Glutamatergic neuron (in vitro differentiated cells): ENCODE measurements at regions not wholly inside any gene's neighbourhood (a gene's known extent, or its start where the extent isn't known, plus 50 kb on each side); places are given as distances from the start of the nearest gene placed in this dataset.
"Not testable (repeated sequence)": the region's sequence is repeated elsewhere in the genome, so short reads cannot be mapped to it uniquely, and the experiment has no call there.

Experiments
- DNase-seq: peaks from one replicate; pipeline ENCODE4 v3.0.0; 2022
- H3K27ac Mint-ChIP-seq: one replicate; pipeline ENCODE4 v1.8.0; 2020; ENCODE audit warnings: mild to moderate bottlenecking, mixed read lengths, inconsistent platforms; ENCODE audit not compliant: unreplicated experiment
- H3K27me3 Mint-ChIP-seq: one replicate; pipeline ENCODE4 v1.8.0; 2020; ENCODE audit warnings: mild to moderate bottlenecking, moderate library complexity, mixed read lengths, inconsistent platforms; ENCODE audit not compliant: unreplicated experiment
- H3K36me3 Mint-ChIP-seq: one replicate; pipeline ENCODE4 v1.8.0; 2020; ENCODE audit warnings: mild to moderate bottlenecking, mixed read lengths, inconsistent platforms; ENCODE audit not compliant: unreplicated experiment
- H3K4me1 Mint-ChIP-seq: one replicate; pipeline ENCODE4 v1.8.0; 2020; ENCODE audit warnings: mild to moderate bottlenecking, low read depth, mixed read lengths, inconsistent platforms; ENCODE audit not compliant: unreplicated experiment
- H3K4me3 Mint-ChIP-seq: one replicate; pipeline ENCODE4 v1.8.0; 2020; ENCODE audit warnings: mild to moderate bottlenecking, mixed read lengths, inconsistent platforms; ENCODE audit not compliant: unreplicated experiment
- H3K9me3 Mint-ChIP-seq: one replicate; pipeline ENCODE4 v1.8.0; 2020; ENCODE audit warnings: mild to moderate bottlenecking, moderate library complexity, mixed read lengths, inconsistent platforms; ENCODE audit not compliant: unreplicated experiment
- CTCF ChIP-seq: fragments of 200-600 bp; sonication (generic); IDR thresholded peaks from one replicate; pipeline ENCODE4 v1.5.0; 2021; ENCODE audit not compliant: partially characterized antibody, unreplicated experiment

- H3K27ac Mint-ChIP-seq = no peak overlapping the region
- TF ChIP-seq CTCF = no peak
- H3K4me1 Mint-ChIP-seq = no peaks in the 10 kb centered on the region
- H3K4me3 Mint-ChIP-seq = no peak overlapping the region
- no peaks in the 10 kb centered on the region for H3K36me3 Mint-ChIP-seq
- no peaks in the 10 kb centered on the region for H3K27me3 Mint-ChIP-seq
- no peaks in the 10 kb centered on the region for H3K9me3 Mint-ChIP-seq
- DNase-seq = no peak
Measured at GRCh38 chr1:189805735-189806134, 671.9 kb downstream of the BRINP3 start.

- not testable (repeated sequence) for H3K4me1 Mint-ChIP-seq, H3K4me3 Mint-ChIP-seq, H3K36me3 Mint-ChIP-seq, H3K27me3 Mint-ChIP-seq, H3K27ac Mint-ChIP-seq, DNase-seq, H3K9me3 Mint-ChIP-seq
Measured at GRCh38 chr1:189810639-189811038, 667.0 kb downstream of the BRINP3 start.

GRCh38 chr1:189811960-189812359, 665.7 kb downstream of the BRINP3 start:
- Mint-ChIP-seq H3K9me3 (no peaks in the 10 kb centered on the region), H3K4me3 (no peak overlapping the region), H3K27ac (no peak overlapping the region), H3K27me3 (no peaks in the 10 kb centered on the region), H3K36me3 (no peaks in the 10 kb centered on the region), H3K4me1 (no peaks in the 10 kb centered on the region)
- DNase-seq = no peak
- TF ChIP-seq CTCF = no peak

- H3K4me1 Mint-ChIP-seq = peaks cover 3% of the 10 kb centered on the region
- no peak overlapping the region for H3K27ac Mint-ChIP-seq
- H3K27me3 Mint-ChIP-seq = no peaks in the 10 kb centered on the region
- TF ChIP-seq CTCF = no peak
- no peaks in the 10 kb centered on the region for H3K36me3 Mint-ChIP-seq
- no peak overlapping the region for H3K4me3 Mint-ChIP-seq
- no peak for DNase-seq
- H3K9me3 Mint-ChIP-seq = no peaks in the 10 kb centered on the region
Measured at GRCh38 chr1:189816558-189816957, 661.1 kb downstream of the BRINP3 start.

- no peak for TF ChIP-seq CTCF
- Mint-ChIP-seq H3K27ac (no peak overlapping the region), H3K4me3 (no peak overlapping the region), H3K9me3 (no peaks in the 10 kb centered on the region), H3K4me1 (peaks cover 3% of the 10 kb centered on the region), H3K27me3 (no peaks in the 10 kb centered on the region), H3K36me3 (no peaks in the 10 kb centered on the region)
- no peak for DNase-seq
Measured at GRCh38 chr1:189819751-189820150, 657.9 kb downstream of the BRINP3 start.

GRCh38 chr1:189821833-189822232, 655.8 kb downstream of the BRINP3 start:
- Mint-ChIP-seq H3K4me1 (peaks cover 3% of the 10 kb centered on the region), H3K27me3 (no peaks in the 10 kb centered on the region), H3K4me3 (no peak overlapping the region), H3K36me3 (no peaks in the 10 kb centered on the region), H3K27ac (no peak overlapping the region), H3K9me3 (no peaks in the 10 kb centered on the region)
- no peak for DNase-seq
- no peak for TF ChIP-seq CTCF
